ENCODE measurements at regions not wholly inside any gene's neighbourhood (a gene's known extent, or its start where the extent isn't known, plus 50 kb on each side); places are given as distances from the start of the nearest gene placed in this dataset.

- H3K4me2 ChIP-seq (ENCODE audit: low read depth, low read length) = no peak overlapping the region
- no peaks in the 10 kb centered on the region for H3K4me1 ChIP-seq (ENCODE audit: insufficient read depth, low read length)
- ATAC-seq (no peak), FAIRE-seq (no peak), DNase-seq (ENCODE audit: low spot score) (no peak)
- no peaks in the 10 kb centered on the region for H3K79me2 ChIP-seq (ENCODE audit: insufficient read depth, low read length)
- no peak overlapping the region for H2AFZ ChIP-seq (ENCODE audit: low read length)
- H3K4me3 ChIP-seq (replicated peaks in 1 of 3; ENCODE audit: insufficient read depth in 1 of 3, low read depth in 2 of 3, low read length in 3 of 3) = no peak overlapping the region
- no peaks in the 10 kb centered on the region for H3K9me3 ChIP-seq (ENCODE audit: low read length)
- 0% methylated on average over 2 of the region's 2 CpGs for WGBS (ENCODE audit: low lambda C conversion rate)
- no peak overlapping the region for H3K9ac ChIP-seq (ENCODE audit: insufficient read depth, low read depth, low read length)
- H4K20me1 ChIP-seq (ENCODE audit: insufficient read depth, low read length) = no peaks in the 10 kb centered on the region
- H3K36me3 ChIP-seq (replicated peaks in 1 of 2; ENCODE audit: control insufficient read depth in 1 of 2, insufficient read depth in 2 of 2, low read length in 2 of 2) = no peaks in the 10 kb centered on the region
- BruUV-seq (replicated peaks) = no TSS peak
- no peak overlapping the region for H3K27ac ChIP-seq (ENCODE audit: extremely low read length, insufficient read depth, low read length)
- intact Hi-C loops (cut with micrococcal nuclease; ENCODE audit: unreplicated experiment) = no loop called here
- TF ChIP-seq CREB1 (IDR thresholded peaks at IDR 0.05) = no peak
- no peak for TF ChIP-seq CREB1 (CRISPR knock-in tag; IDR thresholded peaks at IDR 0.05)
- no peak for TF ChIP-seq FOSL2 (CRISPR knock-in tag; IDR thresholded peaks at IDR 0.05)
- no peak for TF ChIP-seq EED (CRISPR knock-in tag; IDR thresholded peaks at IDR 0.05)
- no peak for TF ChIP-seq SATB2 (CRISPR knock-in tag; IDR thresholded peaks at IDR 0.05)
- TF ChIP-seq POLR2AphosphoS2 (IDR thresholded peaks at IDR 0.05; ENCODE audit: low read depth, low read length) = no peak
- H3K27me3 ChIP-seq (ENCODE audit: control insufficient read depth in 1 of 2, insufficient read depth in 2 of 2, low read length in 2 of 2) = no peaks in the 10 kb centered on the region
- CTCF ChIA-PET (ENCODE audit: low intra/inter-chr PET ratio, low total read pairs) = no interaction called here
- POLR2A ChIA-PET = no interaction called here
- in situ Hi-C loops (cut with HindIII; ENCODE audit: extremely low pct_ligation_motif_present, low pct_unique_long_range_greater_than_20kb) = no loop called here
Observed at GRCh38 chr14:44620121-44621019, 113.3 kb upstream of the FSCB start.

DNA sequence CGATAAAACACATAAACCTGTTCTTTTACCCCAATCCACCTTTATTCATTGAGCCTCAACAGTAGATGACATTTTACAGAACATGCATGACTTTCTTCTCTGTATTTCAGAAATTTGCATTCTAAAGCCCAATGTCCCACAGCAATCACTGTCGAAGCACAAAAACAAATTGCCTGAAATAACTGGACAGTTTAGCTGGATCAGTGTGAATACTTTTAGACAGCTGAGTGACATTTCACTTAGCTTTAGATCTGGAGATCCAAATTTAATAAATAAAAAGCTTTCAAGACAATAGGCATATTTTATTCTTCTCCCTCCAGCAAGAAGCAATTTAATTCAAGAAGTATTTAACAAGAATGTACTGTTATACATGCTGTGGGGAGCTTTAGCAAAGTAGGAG lies 109.1 kb upstream of the FSCB start:
- no TSS peak for BruUV-seq (replicated peaks)
- intact Hi-C loops (cut with micrococcal nuclease; ENCODE audit: unreplicated experiment) (no loop called here), in situ Hi-C loops (cut with HindIII; ENCODE audit: extremely low pct_ligation_motif_present, low pct_unique_long_range_greater_than_20kb) (no loop called here)
- DNase-seq (ENCODE audit: low spot score) = no peak
- no peak overlapping the region for H3K4me2 ChIP-seq (ENCODE audit: low read depth, low read length)
- H4K20me1 ChIP-seq (ENCODE audit: insufficient read depth, low read length) = no peaks in the 10 kb centered on the region
- no peak for FAIRE-seq
- H3K27me3 ChIP-seq (ENCODE audit: control insufficient read depth in 1 of 2, insufficient read depth in 2 of 2, low read length in 2 of 2) = no peaks in the 10 kb centered on the region
- WGBS (ENCODE audit: low lambda C conversion rate) = 0% methylated on average over 2 of the region's 2 CpGs
- POLR2A ChIA-PET = no interaction called here
- H3K79me2 ChIP-seq (ENCODE audit: insufficient read depth, low read length) = no peaks in the 10 kb centered on the region
- H3K9ac ChIP-seq (ENCODE audit: insufficient read depth, low read depth, low read length) = no peak overlapping the region
- no peak overlapping the region for H3K4me3 ChIP-seq (replicated peaks in 1 of 3; ENCODE audit: insufficient read depth in 1 of 3, low read depth in 2 of 3, low read length in 3 of 3)
- TF ChIP-seq EED (CRISPR knock-in tag; IDR thresholded peaks at IDR 0.05) (no peak), NCOR1 (IDR thresholded peaks at IDR 0.05; ENCODE audit: borderline replicate concordance, low read length) (no peak), ZNF180 (CRISPR knock-in tag; IDR thresholded peaks at IDR 0.05; ENCODE audit: borderline replicate concordance, low read depth) (no peak), ZNF260 (CRISPR knock-in tag; IDR thresholded peaks at IDR 0.05; ENCODE audit: borderline replicate concordance, low read depth) (no peak), ZNF367 (CRISPR knock-in tag; IDR thresholded peaks at IDR 0.05; ENCODE audit: borderline replicate concordance) (no peak), RBAK (CRISPR knock-in tag; IDR thresholded peaks at IDR 0.05) (no peak), HCFC1 (IDR thresholded peaks at IDR 0.05; ENCODE audit: low read depth, low read length) (no peak), ZNF788 (CRISPR knock-in tag; IDR thresholded peaks at IDR 0.05; ENCODE audit: borderline replicate concordance) (no peak)
- TF ChIP-seq, protein P1, sequence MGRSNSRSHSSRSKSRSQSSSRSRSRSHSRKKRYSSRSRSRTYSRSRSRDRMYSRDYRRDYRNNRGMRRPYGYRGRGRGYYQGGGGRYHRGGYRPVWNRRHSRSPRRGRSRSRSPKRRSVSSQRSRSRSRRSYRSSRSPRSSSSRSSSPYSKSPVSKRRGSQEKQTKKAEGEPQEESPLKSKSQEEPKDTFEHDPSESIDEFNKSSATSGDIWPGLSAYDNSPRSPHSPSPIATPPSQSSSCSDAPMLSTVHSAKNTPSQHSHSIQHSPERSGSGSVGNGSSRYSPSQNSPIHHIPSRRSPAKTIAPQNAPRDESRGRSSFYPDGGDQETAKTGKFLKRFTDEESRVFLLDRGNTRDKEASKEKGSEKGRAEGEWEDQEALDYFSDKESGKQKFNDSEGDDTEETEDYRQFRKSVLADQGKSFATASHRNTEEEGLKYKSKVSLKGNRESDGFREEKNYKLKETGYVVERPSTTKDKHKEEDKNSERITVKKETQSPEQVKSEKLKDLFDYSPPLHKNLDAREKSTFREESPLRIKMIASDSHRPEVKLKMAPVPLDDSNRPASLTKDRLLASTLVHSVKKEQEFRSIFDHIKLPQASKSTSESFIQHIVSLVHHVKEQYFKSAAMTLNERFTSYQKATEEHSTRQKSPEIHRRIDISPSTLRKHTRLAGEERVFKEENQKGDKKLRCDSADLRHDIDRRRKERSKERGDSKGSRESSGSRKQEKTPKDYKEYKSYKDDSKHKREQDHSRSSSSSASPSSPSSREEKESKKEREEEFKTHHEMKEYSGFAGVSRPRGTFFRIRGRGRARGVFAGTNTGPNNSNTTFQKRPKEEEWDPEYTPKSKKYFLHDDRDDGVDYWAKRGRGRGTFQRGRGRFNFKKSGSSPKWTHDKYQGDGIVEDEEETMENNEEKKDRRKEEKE (IDR thresholded peaks at IDR 0.05) = no peak
- TF ChIP-seq, protein P2, sequence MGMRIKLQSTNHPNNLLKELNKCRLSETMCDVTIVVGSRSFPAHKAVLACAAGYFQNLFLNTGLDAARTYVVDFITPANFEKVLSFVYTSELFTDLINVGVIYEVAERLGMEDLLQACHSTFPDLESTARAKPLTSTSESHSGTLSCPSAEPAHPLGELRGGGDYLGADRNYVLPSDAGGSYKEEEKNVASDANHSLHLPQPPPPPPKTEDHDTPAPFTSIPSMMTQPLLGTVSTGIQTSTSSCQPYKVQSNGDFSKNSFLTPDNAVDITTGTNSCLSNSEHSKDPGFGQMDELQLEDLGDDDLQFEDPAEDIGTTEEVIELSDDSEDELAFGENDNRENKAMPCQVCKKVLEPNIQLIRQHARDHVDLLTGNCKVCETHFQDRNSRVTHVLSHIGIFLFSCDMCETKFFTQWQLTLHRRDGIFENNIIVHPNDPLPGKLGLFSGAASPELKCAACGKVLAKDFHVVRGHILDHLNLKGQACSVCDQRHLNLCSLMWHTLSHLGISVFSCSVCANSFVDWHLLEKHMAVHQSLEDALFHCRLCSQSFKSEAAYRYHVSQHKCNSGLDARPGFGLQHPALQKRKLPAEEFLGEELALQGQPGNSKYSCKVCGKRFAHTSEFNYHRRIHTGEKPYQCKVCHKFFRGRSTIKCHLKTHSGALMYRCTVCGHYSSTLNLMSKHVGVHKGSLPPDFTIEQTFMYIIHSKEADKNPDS (CRISPR knock-in tag; IDR thresholded peaks at IDR 0.05) = no peak
- no peak overlapping the region for H3K27ac ChIP-seq (ENCODE audit: extremely low read length, insufficient read depth, low read length)
- H3K36me3 ChIP-seq (replicated peaks in 1 of 2; ENCODE audit: control insufficient read depth in 1 of 2, insufficient read depth in 2 of 2, low read length in 2 of 2) = no peaks in the 10 kb centered on the region
- no peak for ATAC-seq
- no peaks in the 10 kb centered on the region for H3K9me3 ChIP-seq (ENCODE audit: low read length)
- CTCF ChIA-PET (ENCODE audit: low intra/inter-chr PET ratio, low total read pairs) = no interaction called here
- no peak overlapping the region for H2AFZ ChIP-seq (ENCODE audit: low read length)
- H3K4me1 ChIP-seq (ENCODE audit: insufficient read depth, low read length) = no peaks in the 10 kb centered on the region

Data from HepG2 (cell line).